ENCODE measurements at regions not wholly inside any gene's neighbourhood (a gene's known extent, or its start where the extent isn't known, plus 50 kb on each side); places are given as distances from the start of the nearest gene placed in this dataset.

- in situ Hi-C loops (cut with HindIII; ENCODE audit: low pct_unique_long_range_greater_than_20kb, low sequenced_read_pairs): no loop called here
- DNase-seq (ENCODE audit: low read depth): no peak
These were observed 340.6 kb upstream of the KLHL1 start for GRCh38 chr13:70448820-70449219.

- no peak for DNase-seq (ENCODE audit: low read depth)
- in situ Hi-C loops (cut with HindIII; ENCODE audit: low pct_unique_long_range_greater_than_20kb, low sequenced_read_pairs): no loop called here
These were observed 324.1 kb upstream of the KLHL1 start for GRCh38 chr13:70432276-70432805.

GRCh38 chr13:70430256-70430655 lies 322.0 kb upstream of the KLHL1 start:
- in situ Hi-C loops (cut with HindIII; ENCODE audit: low pct_unique_long_range_greater_than_20kb, low sequenced_read_pairs): no loop called here

GRCh38 chr13:70424928-70425327 lies 316.7 kb upstream of the KLHL1 start:
- in situ Hi-C loops (cut with HindIII; ENCODE audit: low pct_unique_long_range_greater_than_20kb, low sequenced_read_pairs): no loop called here
- DNase-seq (ENCODE audit: low read depth): no peak

More at GRCh38 chr13:70430256-70430655, 322.0 kb upstream of the KLHL1 start:
- DNase-seq (ENCODE audit: low read depth): no peak

- in situ Hi-C loops (cut with HindIII; ENCODE audit: low pct_unique_long_range_greater_than_20kb, low sequenced_read_pairs): no loop called here
- no peak for DNase-seq (ENCODE audit: low read depth)
These were observed 316.2 kb upstream of the KLHL1 start for GRCh38 chr13:70424428-70424827.

GRCh38 chr13:70415136-70415535 lies 306.9 kb upstream of the KLHL1 start:
- in situ Hi-C loops (cut with HindIII; ENCODE audit: low pct_unique_long_range_greater_than_20kb, low sequenced_read_pairs): no loop called here
- no peak for DNase-seq (ENCODE audit: low read depth)

GRCh38 chr13:70408865-70409264 lies 300.6 kb upstream of the KLHL1 start:
- in situ Hi-C loops (cut with HindIII; ENCODE audit: low pct_unique_long_range_greater_than_20kb, low sequenced_read_pairs): no loop called here
- no peak for DNase-seq (ENCODE audit: low read depth)

GRCh38 chr13:70407486-70407885 lies 299.2 kb upstream of the KLHL1 start:
- in situ Hi-C loops (cut with HindIII; ENCODE audit: low pct_unique_long_range_greater_than_20kb, low sequenced_read_pairs): no loop called here
- no peak for DNase-seq (ENCODE audit: low read depth)

- no peak for DNase-seq (ENCODE audit: low read depth)
- in situ Hi-C loops (cut with HindIII; ENCODE audit: low pct_unique_long_range_greater_than_20kb, low sequenced_read_pairs): no loop called here
These were observed 297.0 kb upstream of the KLHL1 start for GRCh38 chr13:70405266-70405665.

- DNase-seq (ENCODE audit: low read depth): no peak
- in situ Hi-C loops (cut with HindIII; ENCODE audit: low pct_unique_long_range_greater_than_20kb, low sequenced_read_pairs): no loop called here
These were observed 285.8 kb upstream of the KLHL1 start for GRCh38 chr13:70394031-70394548.

GRCh38 chr13:70391678-70392077 lies 283.4 kb upstream of the KLHL1 start:
- no peak for DNase-seq (ENCODE audit: low read depth)
- in situ Hi-C loops (cut with HindIII; ENCODE audit: low pct_unique_long_range_greater_than_20kb, low sequenced_read_pairs): no loop called here

- in situ Hi-C loops (cut with HindIII; ENCODE audit: low pct_unique_long_range_greater_than_20kb, low sequenced_read_pairs): no loop called here
- DNase-seq (ENCODE audit: low read depth): no peak
These were observed 282.7 kb upstream of the KLHL1 start for GRCh38 chr13:70390968-70391367.

- DNase-seq (ENCODE audit: low read depth): no peak
- in situ Hi-C loops (cut with HindIII; ENCODE audit: low pct_unique_long_range_greater_than_20kb, low sequenced_read_pairs): no loop called here
These were observed 281.8 kb upstream of the KLHL1 start for GRCh38 chr13:70390064-70390463.

GRCh38 chr13:70388935-70389334 lies 280.7 kb upstream of the KLHL1 start:
- no peak for DNase-seq (ENCODE audit: low read depth)
- in situ Hi-C loops (cut with HindIII; ENCODE audit: low pct_unique_long_range_greater_than_20kb, low sequenced_read_pairs): no loop called here

GRCh38 chr13:70386919-70387318 lies 278.7 kb upstream of the KLHL1 start:
- no peak for DNase-seq (ENCODE audit: low read depth)
- in situ Hi-C loops (cut with HindIII; ENCODE audit: low pct_unique_long_range_greater_than_20kb, low sequenced_read_pairs): no loop called here

- in situ Hi-C loops (cut with HindIII; ENCODE audit: low pct_unique_long_range_greater_than_20kb, low sequenced_read_pairs): no loop called here
- DNase-seq (ENCODE audit: low read depth): no peak
These were observed 277.6 kb upstream of the KLHL1 start for GRCh38 chr13:70385852-70386251.

- in situ Hi-C loops (cut with HindIII; ENCODE audit: low pct_unique_long_range_greater_than_20kb, low sequenced_read_pairs): no loop called here
- DNase-seq (ENCODE audit: low read depth): no peak
These were observed 275.9 kb upstream of the KLHL1 start for GRCh38 chr13:70384156-70384555.

GRCh38 chr13:70380809-70381208 lies 272.6 kb upstream of the KLHL1 start:
- DNase-seq (ENCODE audit: low read depth): no peak
- in situ Hi-C loops (cut with HindIII; ENCODE audit: low pct_unique_long_range_greater_than_20kb, low sequenced_read_pairs): no loop called here

GRCh38 chr13:70375718-70376117 lies 267.5 kb upstream of the KLHL1 start:
- in situ Hi-C loops (cut with HindIII; ENCODE audit: low pct_unique_long_range_greater_than_20kb, low sequenced_read_pairs): no loop called here
- no peak for DNase-seq (ENCODE audit: low read depth)

- in situ Hi-C loops (cut with HindIII; ENCODE audit: low pct_unique_long_range_greater_than_20kb, low sequenced_read_pairs): no loop called here
- DNase-seq (ENCODE audit: low read depth): no peak
These were observed 262.7 kb upstream of the KLHL1 start for GRCh38 chr13:70370924-70371323.

- no peak for DNase-seq (ENCODE audit: low read depth)
- in situ Hi-C loops (cut with HindIII; ENCODE audit: low pct_unique_long_range_greater_than_20kb, low sequenced_read_pairs): no loop called here
These were observed 258.5 kb upstream of the KLHL1 start for GRCh38 chr13:70366720-70367119.

Measured in Caki2 (cell line).